Mesothelial cell of epicardium (in vitro differentiated cells): ENCODE measurements at regions not wholly inside any gene's neighbourhood (a gene's known extent, or its start where the extent isn't known, plus 50 kb on each side); places are given as distances from the start of the nearest gene placed in this dataset.

ENCODE experiments used
- DNase-seq, 2 experiments: peaks; one replicate each; pipeline ENCODE4 v3.0.0; 2021; ENCODE audit warnings: low spot score in 2 of 2; ENCODE audit not compliant: unreplicated experiment in 2 of 2
- H3K27ac Mint-ChIP-seq: 2 replicates; pipeline ENCODE4 v1.8.0; 2021; ENCODE audit warnings: mixed read lengths
- H3K27me3 Mint-ChIP-seq: 2 replicates; pipeline ENCODE4 v1.8.0; 2021; ENCODE audit warnings: low read depth, mixed read lengths
- H3K36me3 Mint-ChIP-seq: 2 replicates; pipeline ENCODE4 v1.8.0; 2021; ENCODE audit warnings: mixed read lengths
- H3K4me1 Mint-ChIP-seq: 2 replicates; pipeline ENCODE4 v1.8.0; 2021; ENCODE audit warnings: mixed read lengths
- H3K4me3 Mint-ChIP-seq: 2 replicates; pipeline ENCODE4 v1.8.0; 2021; ENCODE audit warnings: mild to moderate bottlenecking, moderate library complexity, mixed read lengths
- H3K9me3 Mint-ChIP-seq: 2 replicates; pipeline ENCODE4 v1.8.0; 2021; ENCODE audit warnings: mixed read lengths
- TF ChIP-seq, protein P1 (sequence below): fragments of 200-600 bp; sonication (generic); IDR thresholded peaks from one replicate; pipeline ENCODE4 v1.5.0; 2021; ENCODE audit warnings: antibody characterized with exemption; ENCODE audit not compliant: unreplicated experiment

DNA sequence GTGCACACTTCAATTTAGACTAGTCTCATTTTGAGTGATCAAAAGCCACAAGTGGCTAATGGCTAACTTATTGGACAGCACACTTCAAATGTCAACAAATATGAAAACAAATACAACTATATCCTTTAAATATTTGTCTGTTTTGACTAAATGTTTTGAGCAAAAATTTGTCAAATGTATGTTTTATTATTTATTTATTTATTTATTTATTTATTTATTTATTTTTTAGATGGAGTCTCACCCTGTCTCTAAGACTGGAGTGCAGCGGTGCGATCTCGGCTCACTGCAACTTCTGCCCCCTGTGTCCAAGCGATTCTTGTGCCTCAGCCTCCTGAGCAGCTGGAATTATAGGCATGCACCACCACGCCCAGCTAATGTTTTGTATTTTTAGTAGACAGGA is 1392.1 kb upstream of the WWC1 start:
- no peaks in the 10 kb centered on the region for H3K36me3 Mint-ChIP-seq
- no peak overlapping the region for H3K4me3 Mint-ChIP-seq
- TF ChIP-seq, protein P1, sequence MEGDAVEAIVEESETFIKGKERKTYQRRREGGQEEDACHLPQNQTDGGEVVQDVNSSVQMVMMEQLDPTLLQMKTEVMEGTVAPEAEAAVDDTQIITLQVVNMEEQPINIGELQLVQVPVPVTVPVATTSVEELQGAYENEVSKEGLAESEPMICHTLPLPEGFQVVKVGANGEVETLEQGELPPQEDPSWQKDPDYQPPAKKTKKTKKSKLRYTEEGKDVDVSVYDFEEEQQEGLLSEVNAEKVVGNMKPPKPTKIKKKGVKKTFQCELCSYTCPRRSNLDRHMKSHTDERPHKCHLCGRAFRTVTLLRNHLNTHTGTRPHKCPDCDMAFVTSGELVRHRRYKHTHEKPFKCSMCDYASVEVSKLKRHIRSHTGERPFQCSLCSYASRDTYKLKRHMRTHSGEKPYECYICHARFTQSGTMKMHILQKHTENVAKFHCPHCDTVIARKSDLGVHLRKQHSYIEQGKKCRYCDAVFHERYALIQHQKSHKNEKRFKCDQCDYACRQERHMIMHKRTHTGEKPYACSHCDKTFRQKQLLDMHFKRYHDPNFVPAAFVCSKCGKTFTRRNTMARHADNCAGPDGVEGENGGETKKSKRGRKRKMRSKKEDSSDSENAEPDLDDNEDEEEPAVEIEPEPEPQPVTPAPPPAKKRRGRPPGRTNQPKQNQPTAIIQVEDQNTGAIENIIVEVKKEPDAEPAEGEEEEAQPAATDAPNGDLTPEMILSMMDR, result no peak
- DNase-seq, result no peak
- H3K9me3 Mint-ChIP-seq, result no peaks in the 10 kb centered on the region
- H3K4me1 Mint-ChIP-seq, result peaks cover 9% of the 10 kb centered on the region
- H3K27ac Mint-ChIP-seq, result no peak overlapping the region
- H3K27me3 Mint-ChIP-seq, result no peaks in the 10 kb centered on the region

GRCh38 chr5:166904571-166904970 is 1386.9 kb upstream of the WWC1 start:
- no peak for DNase-seq
- Mint-ChIP-seq H3K4me3 (no peak overlapping the region), H3K9me3 (no peaks in the 10 kb centered on the region), H3K36me3 (no peaks in the 10 kb centered on the region), H3K27me3 (no peaks in the 10 kb centered on the region), H3K4me1 (peaks cover 12% of the 10 kb centered on the region), H3K27ac (no peak overlapping the region)
- TF ChIP-seq, protein P1, result no peak

DNA sequence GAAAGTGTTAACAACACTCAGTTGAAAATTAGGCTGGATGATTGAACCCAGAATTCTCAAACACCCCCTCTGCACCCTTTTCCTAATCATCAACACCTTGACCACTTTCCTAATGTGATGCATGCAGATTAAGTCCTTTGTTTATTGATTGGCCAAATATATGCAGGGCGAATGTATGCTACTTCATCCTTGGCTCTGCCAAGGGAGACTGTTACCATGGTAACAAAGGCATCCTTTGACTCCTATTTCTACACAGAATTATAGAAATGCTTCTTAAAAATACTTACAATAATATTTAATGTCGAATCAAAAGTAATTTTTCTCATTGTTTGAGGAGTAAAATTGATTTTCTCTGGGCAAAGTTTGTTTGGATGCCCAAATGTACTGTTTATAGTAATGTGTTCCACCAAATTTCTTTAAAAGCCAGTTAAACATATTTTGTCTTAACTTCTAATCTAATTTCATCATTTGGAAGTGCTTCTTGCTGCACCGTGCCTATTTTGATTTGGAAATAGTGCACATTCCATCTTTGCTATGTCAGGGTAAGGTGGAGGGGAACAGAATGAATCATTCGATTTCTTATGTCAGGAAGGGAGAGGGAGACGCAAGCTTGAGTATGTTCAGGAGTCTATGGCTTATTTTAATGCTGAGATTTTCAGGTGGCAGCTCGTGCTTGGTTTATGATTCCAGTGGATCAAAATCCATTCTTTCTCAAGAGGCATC is 1384.3 kb upstream of the WWC1 start:
- TF ChIP-seq, protein P1, result no peak
- Mint-ChIP-seq H3K9me3 (no peaks in the 10 kb centered on the region), H3K36me3 (no peaks in the 10 kb centered on the region), H3K27me3 (no peaks in the 10 kb centered on the region), H3K27ac (no peak overlapping the region), H3K4me3 (no peak overlapping the region), H3K4me1 (peaks cover 23% of the 10 kb centered on the region)
- no peak for DNase-seq

GRCh38 chr5:166909040-166909439 is 1382.4 kb upstream of the WWC1 start:
- TF ChIP-seq, protein P1, result no peak
- H3K4me1 Mint-ChIP-seq, result peaks cover 23% of the 10 kb centered on the region
- no peak overlapping the region for H3K4me3 Mint-ChIP-seq
- H3K9me3 Mint-ChIP-seq, result no peaks in the 10 kb centered on the region
- no peaks in the 10 kb centered on the region for H3K36me3 Mint-ChIP-seq
- H3K27ac Mint-ChIP-seq, result no peak overlapping the region
- DNase-seq, result no peak
- no peaks in the 10 kb centered on the region for H3K27me3 Mint-ChIP-seq

DNA sequence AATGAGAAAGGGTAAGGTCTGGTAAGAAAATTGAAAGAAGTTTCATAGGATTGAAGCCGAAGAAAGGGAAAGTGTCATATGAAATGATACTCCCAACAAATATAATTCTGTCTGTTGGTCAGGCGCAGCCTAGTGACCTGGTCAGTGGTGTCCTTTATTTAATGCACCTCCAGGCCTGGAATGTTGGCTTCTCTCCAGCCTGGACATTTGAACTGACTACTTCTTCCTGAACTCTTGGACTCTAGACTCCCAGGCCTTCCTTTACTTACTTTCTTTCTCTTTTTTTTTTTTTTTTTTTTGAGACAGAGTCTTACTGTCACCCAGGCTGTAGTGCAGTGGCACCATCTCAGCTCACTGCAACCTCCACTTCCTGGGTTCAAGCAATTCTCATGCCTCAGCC is 1381.5 kb upstream of the WWC1 start:
- Mint-ChIP-seq H3K4me1 (peaks cover 26% of the 10 kb centered on the region), H3K36me3 (no peaks in the 10 kb centered on the region), H3K27ac (no peak overlapping the region), H3K9me3 (no peaks in the 10 kb centered on the region), H3K27me3 (no peaks in the 10 kb centered on the region), H3K4me3 (no peak overlapping the region)
- DNase-seq, result no peak
- TF ChIP-seq, protein P1, result no peak
